Stimulated activated naive CD8-positive, alpha-beta T cell treated with anti-CD3 and anti-CD28 coated beads, Interleukin-15, amount 100 ng/mL, for 72 hours (primary cell): ENCODE measurements at regions not wholly inside any gene's neighbourhood (a gene's known extent, or its start where the extent isn't known, plus 50 kb on each side); places are given as distances from the start of the nearest gene placed in this dataset.
"Not testable (repeated sequence)": the region's sequence is repeated elsewhere in the genome, so short reads cannot be mapped to it uniquely, and the experiment has no call there.

Experiments
- ATAC-seq: fragments of 150-1000 bp; cut with Tn5 transposase; 2 replicates; pipeline ENCODE4 v1.10.0; 2021; ENCODE audit warnings: mild to moderate bottlenecking, moderate library complexity
- DNase-seq, 2 donors: peaks; one replicate each; pipeline ENCODE4 v3.0.0; 2021 to 2022
- H3K27ac Mint-ChIP-seq, 2 donors: one replicate each; pipeline ENCODE4 v1.8.0; 2022; ENCODE audit warnings: mild to moderate bottlenecking in 2 of 2, mixed read lengths in 2 of 2, moderate library complexity in 2 of 2
- H3K27me3 Mint-ChIP-seq: one replicate; pipeline ENCODE4 v1.8.0; 2022; ENCODE audit warnings: mixed read lengths
- H3K4me1 Mint-ChIP-seq: one replicate; pipeline ENCODE4 v1.8.0; 2022; ENCODE audit warnings: mild to moderate bottlenecking, mixed read lengths
- H3K4me3 Mint-ChIP-seq, 2 donors: one replicate each; pipeline ENCODE4 v1.8.0; 2022; ENCODE audit warnings: mild to moderate bottlenecking in 2 of 2, mixed read lengths in 2 of 2, moderate library complexity in 1 of 2
- H3K9me3 Mint-ChIP-seq, 2 donors: one replicate each; pipeline ENCODE4 v1.8.0; 2022; ENCODE audit warnings: mixed read lengths in 2 of 2

- Mint-ChIP-seq H3K4me3 (no peak overlapping the region), H3K9me3 (peaks cover 0 to 15% of the 10 kb centered on the region in 2 donors), H3K27me3 (peaks cover 38% of the 10 kb centered on the region), H3K4me1 (no peaks in the 10 kb centered on the region), H3K27ac (peak overlapping the region in 1 of 2 donors; percentile 25)
- no peak for DNase-seq
- ATAC-seq, result no peak
These were observed 56.5 kb downstream of the NPPC start for GRCh38 chr2:231869704-231870103.

GRCh38 chr2:231869016-231869415, 57.2 kb downstream of the NPPC start:
- peaks cover 31% of the 10 kb centered on the region for H3K27me3 Mint-ChIP-seq
- H3K4me1 Mint-ChIP-seq, H3K4me3 Mint-ChIP-seq, DNase-seq, ATAC-seq, H3K27ac Mint-ChIP-seq: not testable (repeated sequence)
- peaks cover 0 to 15% of the 10 kb centered on the region in 2 donors for H3K9me3 Mint-ChIP-seq

GRCh38 chr2:231866450-231866849, 59.7 kb downstream of the NPPC start:
- Mint-ChIP-seq H3K27ac (no peak overlapping the region), H3K9me3 (peaks cover 0 to 15% of the 10 kb centered on the region in 2 donors), H3K4me1 (no peaks in the 10 kb centered on the region), H3K27me3 (peaks cover 26% of the 10 kb centered on the region), H3K4me3 (no peak overlapping the region)
- no peak for ATAC-seq
- DNase-seq, result no peak

DNA sequence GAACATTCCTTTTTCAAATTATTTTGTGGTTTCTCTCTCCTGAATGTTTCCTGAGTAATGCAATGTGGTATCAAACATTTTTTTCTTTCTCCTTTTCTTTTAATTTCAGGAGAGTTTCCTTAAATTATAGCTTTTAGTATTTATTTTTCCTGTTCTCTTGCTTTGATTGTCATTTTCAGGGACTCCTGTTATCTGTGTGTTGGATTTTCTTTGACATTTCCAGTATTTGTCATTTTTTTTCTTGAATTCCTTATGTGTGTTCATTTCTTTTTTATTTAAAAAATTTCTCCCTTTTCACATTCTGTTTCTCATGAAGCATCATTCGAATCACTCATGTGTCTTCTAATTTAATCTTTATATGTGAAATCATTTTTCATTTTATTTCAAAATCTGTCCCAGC, 61.0 kb downstream of the NPPC start:
- Mint-ChIP-seq H3K4me1 (no peaks in the 10 kb centered on the region), H3K27me3 (peaks cover 24% of the 10 kb centered on the region), H3K4me3 (no peak overlapping the region), H3K27ac (no peak overlapping the region), H3K9me3 (peaks cover 0 to 13% of the 10 kb centered on the region in 2 donors)
- no peak for ATAC-seq
- no peak for DNase-seq

GRCh38 chr2:231862071-231862470, 64.1 kb downstream of the NPPC start:
- peaks cover 0 to 7% of the 10 kb centered on the region in 2 donors for H3K9me3 Mint-ChIP-seq
- no peak overlapping the region for H3K4me3 Mint-ChIP-seq
- DNase-seq (no peak), ATAC-seq (no peak)
- H3K27me3 Mint-ChIP-seq, result peaks cover 14% of the 10 kb centered on the region
- H3K27ac Mint-ChIP-seq, result no peak overlapping the region
- H3K4me1 Mint-ChIP-seq, result no peaks in the 10 kb centered on the region

GRCh38 chr2:231861288-231861931, 64.8 kb downstream of the NPPC start:
- DNase-seq, result no peak
- H3K4me3 Mint-ChIP-seq, result no peak overlapping the region

More at GRCh38 chr2:231861288-231861931, 64.8 kb downstream of the NPPC start:
- H3K4me1 Mint-ChIP-seq, result no peaks in the 10 kb centered on the region
- H3K27ac Mint-ChIP-seq, result peak overlapping the region in 1 of 2 donors; percentile 86
- peaks cover 14% of the 10 kb centered on the region for H3K27me3 Mint-ChIP-seq
- ATAC-seq, result no peak
- H3K9me3 Mint-ChIP-seq, result peaks cover 0 to 7% of the 10 kb centered on the region in 2 donors
